ENCODE measurements at regions not wholly inside any gene's neighbourhood (a gene's known extent, or its start where the extent isn't known, plus 50 kb on each side); places are given as distances from the start of the nearest gene placed in this dataset.
"Not testable (repeated sequence)": the region's sequence is repeated elsewhere in the genome, so short reads cannot be mapped to it uniquely, and the experiment has no call there.

GRCh38 chr2:239818086-239818485 is 207.1 kb downstream of the NDUFA10 start:
- DNase-seq: no peak

- not testable (repeated sequence) for DNase-seq
Observed at GRCh38 chr2:239817468-239818031, 207.6 kb downstream of the NDUFA10 start.

- DNase-seq: no peak
Observed at GRCh38 chr2:239816576-239817467, 208.3 kb downstream of the NDUFA10 start.

GRCh38 chr2:239815671-239816070 is 209.5 kb downstream of the NDUFA10 start:
- DNase-seq: no peak

GRCh38 chr2:239814861-239815601 is 210.1 kb downstream of the NDUFA10 start:
- DNase-seq: no peak

GRCh38 chr2:239814116-239814860 is 210.9 kb downstream of the NDUFA10 start:
- DNase-seq: no peak

GRCh38 chr2:239813261-239814115 is 211.7 kb downstream of the NDUFA10 start:
- DNase-seq: no peak

GRCh38 chr2:239811806-239812560 is 213.2 kb downstream of the NDUFA10 start:
- no peak for DNase-seq

- no peak for DNase-seq
Observed at GRCh38 chr2:239811111-239811781, 213.9 kb downstream of the NDUFA10 start.

GRCh38 chr2:239809391-239809790 is 215.8 kb downstream of the NDUFA10 start:
- DNase-seq: no peak

- DNase-seq: no peak
Observed at GRCh38 chr2:239807568-239807967, 217.6 kb downstream of the NDUFA10 start.

- no peak for DNase-seq
Observed at GRCh38 chr2:239806758-239807434, 218.2 kb downstream of the NDUFA10 start.

GRCh38 chr2:239806276-239806675 is 218.9 kb downstream of the NDUFA10 start:
- no peak for DNase-seq

- DNase-seq: no peak
Observed at GRCh38 chr2:239805414-239805813, 219.7 kb downstream of the NDUFA10 start.

GRCh38 chr2:239805043-239805329 is 220.2 kb downstream of the NDUFA10 start:
- DNase-seq: no peak

GRCh38 chr2:239804161-239805042 is 220.7 kb downstream of the NDUFA10 start:
- DNase-seq: no peak

- no peak for DNase-seq
Observed at GRCh38 chr2:239803766-239804115, 221.4 kb downstream of the NDUFA10 start.

- no peak for DNase-seq
Observed at GRCh38 chr2:239803102-239803765, 221.9 kb downstream of the NDUFA10 start.
